GM23338 (cell line): ENCODE measurements at regions not wholly inside any gene's neighbourhood (a gene's known extent, or its start where the extent isn't known, plus 50 kb on each side); places are given as distances from the start of the nearest gene placed in this dataset.

Source experiments
- CREB1 ChIP-seq: fragments of 250-450 bp; sonication (Bioruptor Pico); IDR thresholded peaks from 2 replicates; pipeline ENCODE4 v1.5.0; 2020; ENCODE audit warnings: low read depth, mild to moderate bottlenecking, moderate library complexity
- CTCF ChIP-seq, 2 experiments: fragments of 200-600 bp in 1 of 2; sonication (generic) in 1 of 2; conservative IDR thresholded peaks; 2 replicates each; pipeline versions ENCODE4 v1.5.1 to v1.6.1; 2016 to 2017; ENCODE audit warnings: antibody characterized with exemption in 2 of 2, low read depth in 2 of 2, mild to moderate bottlenecking in 2 of 2, moderate library complexity in 1 of 2
- ETS1 ChIP-seq: IDR thresholded peaks from 2 replicates; pipeline ENCODE4 v1.6.1; 2016; ENCODE audit warnings: antibody characterized with exemption
- EZH2 ChIP-seq: fragments of 200-600 bp; sonication (generic); IDR thresholded peaks from one replicate; pipeline ENCODE4 v1.8.0; 2017; ENCODE audit warnings: antibody characterized with exemption, mild to moderate bottlenecking, low read depth; ENCODE audit not compliant: unreplicated experiment
- EZH2phosphoT487 ChIP-seq: fragments of 200-600 bp; sonication (generic); IDR thresholded peaks from one replicate; pipeline ENCODE4 v1.8.1; 2018; ENCODE audit warnings: antibody characterized with exemption; ENCODE audit not compliant: unreplicated experiment
- JUNB ChIP-seq: IDR thresholded peaks from one replicate; pipeline ENCODE4 v1.6.1; 2016; ENCODE audit warnings: antibody characterized with exemption; ENCODE audit not compliant: unreplicated experiment
- NANOG ChIP-seq: IDR thresholded peaks from 2 replicates; pipeline ENCODE4 v1.6.1; 2016; ENCODE audit warnings: antibody characterized with exemption, borderline replicate concordance
- POLR2AphosphoS5 ChIP-seq: IDR thresholded peaks from 2 replicates; pipeline ENCODE4 v1.6.1; 2016; ENCODE audit warnings: antibody characterized with exemption, low read depth
- REST ChIP-seq: IDR thresholded peaks from one replicate; pipeline ENCODE4 v1.6.1; 2018; ENCODE audit warnings: antibody characterized with exemption; ENCODE audit not compliant: unreplicated experiment
- ZNF114 ChIP-seq: fragments of 250-450 bp; sonication (Bioruptor Pico); IDR thresholded peaks from 2 replicates; pipeline ENCODE4 v1.5.0; 2020; ENCODE audit warnings: mild to moderate bottlenecking, moderate library complexity
- ZNF462 ChIP-seq: fragments of 250-450 bp; sonication (Bioruptor Pico); IDR thresholded peaks from 2 replicates; pipeline ENCODE4 v1.5.0; 2020; ENCODE audit warnings: mild to moderate bottlenecking, moderate library complexity

- no peak for TF ChIP-seq ZNF462 (CRISPR knock-in tag)
- TF ChIP-seq EZH2: no peak
- TF ChIP-seq CTCF (conservative IDR thresholded peaks at IDR 0.05; ENCODE audit: low read depth in 2 of 2): no peak
- no peak for TF ChIP-seq EZH2phosphoT487
- no peak for TF ChIP-seq REST
- no peak for TF ChIP-seq ETS1
- no peak for TF ChIP-seq CREB1 (CRISPR knock-in tag)
- TF ChIP-seq POLR2AphosphoS5: no peak
- no peak for TF ChIP-seq JUNB
- no peak for TF ChIP-seq NANOG
- TF ChIP-seq ZNF114: no peak
Observed at GRCh38 chr12:98121963-98122362, 393.4 kb upstream of the TMPO start.
